SK-MEL-5 (cell line): ENCODE measurements at regions not wholly inside any gene's neighbourhood (a gene's known extent, or its start where the extent isn't known, plus 50 kb on each side); places are given as distances from the start of the nearest gene placed in this dataset.
"Not testable (repeated sequence)": the region's sequence is repeated elsewhere in the genome, so short reads cannot be mapped to it uniquely, and the experiment has no call there.

Experiments
- DNase-seq: peaks from one replicate; pipeline ENCODE4 v3.0.0-alpha.2; 2016; ENCODE audit warnings: low read depth, low spot score
- in situ Hi-C: cut with HindIII; loops from 2 replicates; pipeline ENCODE4 v1.10.0; 2016; ENCODE audit warnings: low sequenced_read_pairs, high pct_unique_total_duplicates, low pct_unique_long_range_greater_than_20kb

GRCh38 chr11:37259734-37260133 is 661.7 kb upstream of the RAG2 start:
- in situ Hi-C loops, result no loop called here
- no peak for DNase-seq

GRCh38 chr11:37248145-37248544 is 650.1 kb upstream of the RAG2 start:
- in situ Hi-C loops, result no loop called here
- DNase-seq, result no peak

GRCh38 chr11:37246092-37246491 is 648.1 kb upstream of the RAG2 start:
- in situ Hi-C loops, DNase-seq: not testable (repeated sequence)

GRCh38 chr11:37230865-37231264 is 632.8 kb upstream of the RAG2 start:
- in situ Hi-C loops, result no loop called here

GRCh38 chr11:37223962-37224361 is 625.9 kb upstream of the RAG2 start:
- in situ Hi-C loops, result no loop called here
- DNase-seq, result no peak

More at GRCh38 chr11:37230865-37231264, 632.8 kb upstream of the RAG2 start:
- no peak for DNase-seq

- in situ Hi-C loops, result no loop called here
- DNase-seq, result no peak
Measured at GRCh38 chr11:37203006-37203405, 605.0 kb upstream of the RAG2 start.

GRCh38 chr11:37199082-37199481 is 601.0 kb upstream of the RAG2 start:
- in situ Hi-C loops, result no loop called here
- DNase-seq, result no peak

GRCh38 chr11:37184326-37184725 is 586.3 kb upstream of the RAG2 start:
- DNase-seq, result no peak
- in situ Hi-C loops, result no loop called here

- no peak for DNase-seq
- in situ Hi-C loops, result no loop called here
Measured at GRCh38 chr11:37182031-37182430, 584.0 kb upstream of the RAG2 start.

GRCh38 chr11:37177721-37178120 is 579.7 kb upstream of the RAG2 start:
- no peak for DNase-seq
- in situ Hi-C loops, result no loop called here

- DNase-seq, result no peak
- in situ Hi-C loops, result no loop called here
Measured at GRCh38 chr11:37171451-37171850, 573.4 kb upstream of the RAG2 start.

- no peak for DNase-seq
- in situ Hi-C loops, result no loop called here
Measured at GRCh38 chr11:37170311-37170710, 572.3 kb upstream of the RAG2 start.

- DNase-seq, in situ Hi-C loops: not testable (repeated sequence)
Measured at GRCh38 chr11:37145434-37145833, 547.4 kb upstream of the RAG2 start.

- peak; percentile 15 for DNase-seq
- in situ Hi-C loops, result no loop called here
Measured at GRCh38 chr11:37142591-37142990, 544.6 kb upstream of the RAG2 start.

- DNase-seq, result peak; percentile 32
- in situ Hi-C loops, result no loop called here
Measured at GRCh38 chr11:37141707-37142106, 543.7 kb upstream of the RAG2 start.

GRCh38 chr11:37135606-37136005 is 537.6 kb upstream of the RAG2 start:
- in situ Hi-C loops, DNase-seq: not testable (repeated sequence)

GRCh38 chr11:37134637-37135036 is 536.6 kb upstream of the RAG2 start:
- in situ Hi-C loops, result no loop called here
- no peak for DNase-seq

- DNase-seq, result no peak
- in situ Hi-C loops, result no loop called here
Measured at GRCh38 chr11:37124384-37124783, 526.3 kb upstream of the RAG2 start.

GRCh38 chr11:37115963-37116362 is 517.9 kb upstream of the RAG2 start:
- DNase-seq, result no peak
- in situ Hi-C loops, result no loop called here

- no peak for DNase-seq
- in situ Hi-C loops, result no loop called here
Measured at GRCh38 chr11:37110385-37110784, 512.3 kb upstream of the RAG2 start.
